Islet of Langerhans (tissue), 1 donor: ENCODE measurements at regions not wholly inside any gene's neighbourhood (a gene's known extent, or its start where the extent isn't known, plus 50 kb on each side); places are given as distances from the start of the nearest gene placed in this dataset.
A peak's percentile ranks its signal among the peaks of the same experiment; 100 is the strongest.
"Not testable (repeated sequence)": the region's sequence is repeated elsewhere in the genome, so short reads cannot be mapped to it uniquely, and the experiment has no call there.

Experiments
- FAIRE-seq: peaks from one replicate; lab custom pipeline; 2011; peaks lifted over from hg19 to GRCh38; lab: Jason Lieb, UNC

DNA sequence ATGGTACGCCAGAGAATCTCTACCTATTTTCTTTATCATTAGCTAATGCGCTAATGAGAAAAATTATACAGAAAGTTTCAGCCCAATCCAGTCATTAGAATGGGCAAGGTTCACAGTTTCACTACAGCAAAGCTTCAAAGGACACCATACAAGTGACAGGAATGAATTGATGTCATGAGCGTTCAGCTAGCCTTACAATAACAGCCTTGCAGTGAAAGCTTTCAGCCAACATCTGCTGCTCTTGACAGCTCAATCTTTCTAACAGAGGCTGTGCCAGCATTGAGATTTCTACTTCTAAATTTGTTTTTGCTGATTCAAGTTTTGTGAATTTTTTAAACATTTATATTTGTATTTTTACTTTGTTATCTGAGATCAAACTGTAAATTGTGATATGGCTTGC lies 302.4 kb upstream of the FAM174A start:
- FAIRE-seq: no peak

DNA sequence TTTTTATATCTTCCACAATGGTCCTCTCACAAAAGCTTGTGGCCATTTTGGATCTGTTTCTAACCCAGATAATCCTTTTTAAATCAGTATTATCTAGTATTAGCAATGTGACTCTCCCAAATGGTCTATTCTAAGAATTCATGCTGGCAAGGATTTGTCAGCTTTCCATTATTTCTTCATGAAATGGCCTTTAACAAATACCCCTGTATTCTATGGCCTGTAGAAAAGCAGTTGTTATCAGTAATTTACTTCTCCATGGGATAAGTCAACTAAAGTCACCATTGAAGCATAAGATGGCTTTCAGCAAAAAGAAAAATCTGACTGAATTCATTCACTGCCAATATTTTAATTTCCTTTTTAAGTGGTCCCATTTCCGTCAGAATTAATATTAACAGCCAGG lies 346.4 kb upstream of the FAM174A start:
- no peak for FAIRE-seq

DNA sequence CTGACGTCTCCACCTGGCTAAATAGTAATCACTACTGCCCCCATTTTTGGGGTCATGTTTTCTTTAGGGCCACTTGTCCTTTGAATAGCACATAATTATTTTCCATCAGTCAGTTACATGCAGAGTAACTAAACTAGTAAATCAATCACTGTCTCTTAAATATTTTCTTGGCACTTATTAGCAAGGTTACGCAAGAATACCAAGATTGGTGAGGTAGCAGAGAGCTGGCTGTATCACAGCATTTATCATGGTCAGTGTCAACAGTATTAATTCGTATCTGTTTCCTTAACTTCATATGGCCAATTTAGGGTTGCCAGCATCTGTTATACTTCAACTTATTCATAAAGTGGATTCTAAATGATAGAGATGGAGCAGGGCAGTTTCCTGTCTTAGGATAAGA lies 346.8 kb upstream of the FAM174A start:
- no peak for FAIRE-seq

DNA sequence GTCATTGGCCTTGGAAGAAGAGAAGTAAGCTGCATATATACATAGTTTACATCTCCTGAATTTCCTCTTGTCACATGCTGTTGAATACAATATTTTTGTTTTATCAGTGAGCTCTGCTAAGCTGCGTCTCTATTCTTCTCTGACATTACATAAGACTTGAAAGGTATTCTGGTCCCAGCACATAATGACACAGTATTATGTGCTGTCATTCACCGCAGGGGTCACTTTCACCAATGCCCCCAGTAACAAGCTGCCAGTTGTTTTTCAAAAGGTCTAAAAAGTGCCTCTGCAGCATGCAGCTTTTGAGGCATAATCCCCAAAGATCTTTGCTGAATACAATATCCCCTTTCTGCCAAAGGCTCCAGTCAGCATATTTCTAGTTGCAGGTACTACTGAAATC lies 349.0 kb upstream of the FAM174A start:
- FAIRE-seq: no peak

DNA sequence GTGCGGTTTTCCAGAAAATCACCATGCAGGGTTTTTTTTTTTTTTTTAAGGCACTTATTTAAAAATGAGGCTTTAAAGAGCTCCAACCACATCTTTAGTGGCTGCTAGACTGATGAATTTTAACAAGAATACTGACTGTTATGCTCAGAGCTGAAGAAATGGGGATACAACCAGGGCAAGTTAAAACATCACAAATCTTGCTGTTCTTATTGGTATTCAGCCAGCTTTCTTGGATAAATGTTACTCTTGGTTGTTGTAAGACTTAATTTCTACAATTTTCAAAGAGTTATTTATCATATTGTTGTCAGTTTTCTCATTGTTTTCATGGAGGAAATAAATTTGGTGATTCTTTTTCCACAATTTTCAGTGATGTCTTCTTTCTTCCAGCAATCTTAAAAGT lies 352.8 kb upstream of the FAM174A start:
- no peak for FAIRE-seq

DNA sequence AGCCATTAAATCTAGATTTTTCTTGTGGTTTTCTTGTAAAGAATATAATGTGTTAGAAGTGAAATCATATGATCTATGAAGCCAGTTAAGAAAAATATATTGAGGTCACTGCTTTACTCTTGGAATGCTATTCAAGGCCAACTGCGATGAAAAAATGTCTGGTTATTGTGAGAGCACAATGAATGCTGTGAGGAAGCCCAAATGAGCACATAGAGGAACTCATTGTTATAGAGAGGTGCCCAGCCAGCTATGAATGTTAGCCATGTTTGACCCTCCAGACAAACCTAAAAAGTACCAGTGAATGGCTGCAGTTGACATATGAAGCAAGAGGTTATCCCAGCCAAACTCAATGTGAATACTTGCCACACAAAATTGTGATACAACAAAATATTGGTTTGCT lies 359.8 kb upstream of the FAM174A start:
- FAIRE-seq: no peak

DNA sequence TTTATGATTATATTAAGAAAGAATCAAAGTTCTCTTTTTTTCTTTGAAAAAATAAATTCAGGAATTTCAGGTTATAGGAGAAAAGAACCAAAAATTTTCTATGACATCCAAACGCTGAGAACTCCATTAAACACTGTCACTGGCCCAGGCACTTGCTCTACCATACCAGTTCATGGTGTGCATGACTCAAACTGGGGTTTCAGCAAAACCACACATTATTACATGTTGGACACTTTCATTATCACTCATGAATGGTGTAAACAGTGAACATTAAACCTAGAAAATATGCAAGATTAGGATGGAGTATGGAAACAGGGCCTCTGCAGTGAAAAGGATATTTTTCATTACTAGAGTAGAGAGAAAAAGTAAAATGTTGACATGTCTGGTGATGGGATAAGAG lies 369.9 kb upstream of the FAM174A start:
- FAIRE-seq: no peak

DNA sequence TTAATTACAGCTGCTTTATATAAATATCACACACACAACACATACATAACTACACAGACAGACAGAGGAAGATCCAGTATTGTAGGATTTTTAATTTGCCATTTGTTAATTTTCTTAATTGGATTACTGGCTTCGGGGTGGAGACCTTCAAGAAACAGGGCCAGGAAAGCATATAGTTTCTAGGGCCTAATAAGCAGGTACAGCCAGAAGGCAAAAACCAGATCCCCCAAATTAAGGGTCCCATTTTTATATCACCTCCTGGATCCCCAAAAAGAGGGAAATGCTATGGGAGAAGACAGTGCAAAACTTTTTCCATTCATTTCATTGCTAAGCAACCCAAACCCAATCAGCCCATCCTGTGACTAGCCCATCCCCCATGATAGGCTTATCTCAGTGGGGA lies 373.3 kb upstream of the FAM174A start:
- no peak for FAIRE-seq

DNA sequence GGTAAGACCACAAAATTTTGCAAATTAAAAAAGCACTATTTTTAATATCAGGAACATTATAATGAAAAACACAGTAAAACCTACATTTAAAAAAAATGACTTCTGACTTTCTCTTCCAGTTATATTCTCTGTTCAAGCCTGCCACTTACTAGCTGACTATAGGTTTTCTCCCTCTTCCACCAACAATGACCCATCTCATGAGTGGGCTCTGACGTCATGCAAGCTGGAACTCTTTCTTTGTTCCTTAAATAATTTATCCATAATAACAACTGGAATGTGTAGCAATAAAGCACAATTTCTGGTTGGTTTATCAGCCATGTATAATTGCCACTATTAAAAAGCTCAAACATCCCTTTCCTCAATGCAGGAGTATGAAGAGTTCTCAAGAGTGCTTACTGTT lies 378.1 kb upstream of the FAM174A start:
- no peak for FAIRE-seq

DNA sequence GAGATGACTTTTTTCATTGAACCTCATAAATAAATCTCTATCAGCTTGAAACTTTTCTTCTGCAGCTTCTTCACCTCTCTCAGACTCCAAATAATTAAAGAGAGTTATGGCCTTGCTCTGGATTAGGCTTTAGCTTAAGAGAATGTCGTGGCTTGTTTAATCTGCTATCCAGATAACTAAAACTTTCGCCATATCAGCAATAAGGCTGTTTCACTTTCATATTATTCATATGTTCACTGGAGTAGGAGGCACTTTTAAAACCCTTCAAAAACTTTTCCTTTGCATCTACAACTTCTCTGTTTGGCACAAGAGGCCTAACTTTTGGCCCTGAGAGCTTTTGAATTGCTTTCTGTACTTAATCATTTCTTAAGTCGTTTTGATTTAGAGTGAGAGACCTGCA lies 386.9 kb upstream of the FAM174A start:
- FAIRE-seq: no peak

DNA sequence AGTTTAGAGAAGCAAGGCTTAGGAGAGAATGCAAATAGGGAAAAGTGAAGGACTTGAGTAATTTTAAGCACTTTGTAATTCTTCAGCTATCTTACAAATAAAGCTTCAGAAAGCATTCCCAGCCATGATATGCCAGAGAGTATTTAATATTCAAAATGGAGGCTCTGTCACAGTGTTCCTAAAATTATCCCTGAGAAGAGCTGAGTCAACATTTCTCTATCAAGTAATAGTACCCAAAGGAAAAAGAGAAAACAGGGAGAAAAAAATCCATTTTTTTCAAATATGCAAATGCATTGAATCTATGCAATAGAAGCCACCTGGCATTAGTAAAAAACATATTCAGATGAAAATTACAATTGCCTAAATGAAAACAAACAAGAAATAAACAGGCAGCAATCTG lies 392.6 kb upstream of the FAM174A start:
- FAIRE-seq: no peak

DNA sequence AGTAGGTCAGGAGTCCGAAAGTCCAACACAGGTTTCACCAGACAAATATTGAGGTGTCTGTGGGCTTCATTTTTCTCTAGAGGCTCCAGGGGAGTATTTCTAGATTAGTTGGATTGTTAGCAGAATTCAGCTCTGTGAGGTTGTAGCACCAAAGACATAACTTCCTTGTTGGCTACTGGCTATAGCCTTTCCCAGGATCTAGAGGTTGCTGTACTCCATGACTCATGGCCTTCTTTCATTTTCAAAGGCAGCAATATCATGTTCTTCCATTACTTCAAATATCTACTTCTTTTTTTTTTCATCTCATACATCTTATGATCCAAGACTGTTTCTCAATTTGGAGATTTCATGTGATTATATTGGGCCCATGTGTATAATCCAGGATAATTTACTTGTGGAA lies 404.0 kb upstream of the FAM174A start:
- FAIRE-seq: no peak

DNA sequence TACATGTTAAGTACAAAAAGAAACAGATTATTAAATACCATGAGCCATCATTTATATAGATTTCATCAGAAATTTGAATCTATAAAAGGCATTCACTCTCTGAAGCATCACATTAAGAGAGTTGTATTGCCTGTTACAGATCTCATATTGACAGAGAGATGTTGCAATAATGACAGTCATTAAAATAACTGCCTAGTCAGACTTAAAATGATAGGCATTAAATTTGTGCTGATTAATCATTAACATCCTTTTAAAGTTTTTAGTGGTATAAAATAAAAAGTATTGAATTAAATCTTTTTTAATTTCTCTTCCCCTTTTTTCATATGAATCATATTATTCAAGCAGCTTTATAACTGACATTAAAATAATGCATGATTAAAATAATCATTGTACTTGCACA lies 404.9 kb upstream of the FAM174A start:
- no peak for FAIRE-seq

DNA sequence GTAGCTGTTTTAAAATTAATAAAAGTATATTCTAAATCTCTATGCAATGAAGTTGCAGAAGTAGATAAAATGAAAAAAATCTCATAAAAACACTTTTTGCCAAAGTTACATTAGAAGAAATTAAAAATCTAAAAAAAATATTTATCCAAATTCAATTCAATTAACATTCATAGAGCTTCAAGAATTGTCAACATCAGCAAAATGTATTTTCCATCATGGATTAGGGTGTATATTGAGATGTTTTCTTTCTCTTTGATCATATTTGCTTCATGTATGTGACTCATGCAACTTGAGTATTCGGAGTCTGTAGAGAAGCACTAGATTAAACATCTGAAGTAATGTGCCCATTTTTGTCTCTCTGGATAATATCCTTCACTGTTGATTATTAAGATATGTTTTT lies 415.3 kb upstream of the FAM174A start:
- no peak for FAIRE-seq

DNA sequence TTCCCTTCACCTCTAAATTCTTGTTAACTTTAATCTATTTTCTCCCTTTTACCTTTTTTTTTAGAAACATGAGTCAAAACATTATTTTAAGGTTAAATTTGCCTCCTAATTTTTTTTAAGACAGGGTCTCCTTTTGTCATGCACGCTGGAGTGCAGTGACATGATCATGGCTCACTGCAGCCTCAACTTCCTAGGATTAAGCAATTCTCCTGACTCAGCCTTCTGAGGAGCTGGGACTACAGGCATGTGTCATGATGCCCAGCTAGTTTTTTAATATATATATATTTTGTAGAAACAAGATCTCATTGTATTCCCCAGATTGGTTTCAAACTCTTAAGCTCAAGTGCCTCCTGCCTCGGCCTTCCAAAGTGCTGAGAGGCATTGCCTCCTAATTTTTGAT lies 424.7 kb upstream of the FAM174A start:
- no peak for FAIRE-seq

DNA sequence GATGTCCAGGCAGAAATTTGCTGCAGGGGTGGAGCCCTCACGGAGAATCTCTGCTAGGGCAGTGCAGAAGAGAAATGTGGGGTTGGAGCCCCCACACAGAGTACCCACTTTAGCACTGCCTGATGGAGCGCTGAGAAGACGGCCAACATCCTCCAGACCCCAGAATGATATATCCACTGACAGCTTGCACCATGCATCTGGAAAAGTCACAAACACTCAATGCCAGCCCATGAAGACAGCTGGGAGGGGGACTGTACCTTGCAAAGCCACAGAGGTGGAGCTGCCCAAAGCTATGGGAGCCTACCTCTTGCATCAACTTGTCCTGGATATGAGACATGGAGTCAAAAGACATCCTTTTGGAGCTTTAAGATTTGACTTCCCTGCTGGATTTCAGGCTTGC lies 426.3 kb upstream of the FAM174A start:
- FAIRE-seq: no peak

DNA sequence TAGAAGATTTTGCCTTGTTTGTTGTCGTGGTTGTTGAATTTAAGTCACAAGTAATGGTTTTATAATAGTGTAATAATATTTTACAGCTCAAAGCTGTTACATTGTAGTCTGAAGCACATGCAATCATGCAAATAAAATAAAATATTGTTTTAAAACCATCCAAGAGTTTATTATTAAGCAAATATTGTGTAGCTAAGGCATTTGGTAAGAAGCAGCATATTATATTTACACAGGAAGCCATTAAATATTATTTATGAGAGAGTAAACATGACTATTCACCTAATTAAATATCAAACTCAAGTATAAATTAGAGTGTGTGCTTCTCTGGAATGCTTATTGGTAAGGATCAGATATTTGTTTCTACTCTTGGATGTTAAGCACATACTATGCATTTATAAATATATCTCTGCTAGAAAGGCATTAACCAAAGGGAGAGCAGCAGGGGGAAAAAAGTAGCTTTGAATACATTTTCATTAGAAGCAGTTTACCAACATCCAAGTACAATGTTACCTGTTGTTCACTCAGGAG lies 431.5 kb upstream of the FAM174A start:
- peak; percentile 94 for FAIRE-seq

DNA sequence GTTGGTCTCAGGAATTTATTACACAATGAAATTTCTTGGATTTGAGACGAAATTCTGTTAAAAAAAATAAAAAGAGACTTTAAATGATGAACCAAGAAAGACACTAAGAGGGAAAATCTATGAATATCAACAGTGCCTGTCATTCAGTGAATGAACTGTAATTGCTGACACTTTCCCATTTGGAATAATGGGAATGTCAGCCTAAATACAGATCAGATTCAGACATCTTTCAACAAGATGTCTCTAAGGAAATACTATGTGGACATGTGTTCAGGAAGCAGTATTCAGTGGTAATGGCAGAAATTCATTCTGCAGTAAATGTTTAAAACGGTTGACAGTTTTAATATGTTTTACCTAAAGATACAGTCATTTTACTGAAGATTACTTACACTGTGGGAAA lies 433.7 kb upstream of the FAM174A start:
- FAIRE-seq: peak; percentile 74

DNA sequence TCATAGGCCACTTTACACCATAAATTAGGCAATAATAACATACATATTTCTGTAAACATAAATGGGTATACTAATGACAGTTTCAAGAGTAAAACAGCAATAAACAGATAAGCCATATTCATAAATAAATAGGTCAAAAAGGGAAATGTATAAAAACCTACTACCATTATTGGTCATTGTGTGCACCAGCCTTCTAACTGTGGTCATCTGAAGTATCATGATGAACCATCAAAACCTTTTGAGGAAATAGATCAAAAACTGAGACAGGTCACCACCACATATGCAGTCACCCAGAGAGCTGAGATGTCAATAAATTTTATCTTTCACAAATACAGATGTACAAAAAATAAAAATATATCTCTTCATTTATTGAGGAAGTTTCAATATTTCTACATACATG lies 438.8 kb upstream of the FAM174A start:
- not testable (repeated sequence) for FAIRE-seq

DNA sequence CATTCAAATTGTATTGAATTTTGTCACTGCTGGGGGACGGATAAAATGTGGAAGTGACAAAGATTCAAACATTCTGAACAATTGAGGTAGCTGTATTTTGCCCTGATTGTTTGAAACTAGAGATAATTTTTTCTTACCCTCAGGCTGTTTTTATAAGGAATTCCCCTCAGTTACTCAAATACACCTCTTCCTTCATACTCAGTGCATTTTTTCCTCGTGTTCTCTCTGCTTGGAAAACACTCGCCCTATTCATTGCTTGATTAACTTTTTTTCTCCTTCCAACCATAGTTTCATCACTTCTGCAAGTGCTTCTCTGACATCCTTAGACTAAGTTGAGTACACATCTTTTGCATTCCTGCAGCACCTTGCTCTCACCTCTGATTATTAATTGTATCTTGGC lies 454.5 kb upstream of the FAM174A start:
- FAIRE-seq: not testable (repeated sequence)

DNA sequence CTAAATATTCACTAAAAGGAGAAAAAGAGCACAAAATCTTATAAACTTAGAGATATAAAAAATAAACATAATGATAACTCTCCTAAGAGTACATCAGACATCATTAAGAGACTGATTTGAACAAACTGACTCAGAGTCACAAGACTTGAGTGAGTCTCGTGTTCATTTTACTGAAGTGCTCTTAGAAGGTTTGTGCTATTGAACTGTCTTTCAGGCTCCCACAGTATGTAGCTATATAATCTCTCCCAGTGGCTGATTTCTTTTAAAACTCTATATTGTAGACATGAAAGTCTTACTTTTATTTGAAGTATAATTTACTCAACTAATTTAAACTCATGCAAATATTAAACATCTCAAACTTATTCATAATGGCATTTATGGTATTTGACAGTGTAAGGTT lies 456.0 kb upstream of the FAM174A start:
- FAIRE-seq: not testable (repeated sequence)

DNA sequence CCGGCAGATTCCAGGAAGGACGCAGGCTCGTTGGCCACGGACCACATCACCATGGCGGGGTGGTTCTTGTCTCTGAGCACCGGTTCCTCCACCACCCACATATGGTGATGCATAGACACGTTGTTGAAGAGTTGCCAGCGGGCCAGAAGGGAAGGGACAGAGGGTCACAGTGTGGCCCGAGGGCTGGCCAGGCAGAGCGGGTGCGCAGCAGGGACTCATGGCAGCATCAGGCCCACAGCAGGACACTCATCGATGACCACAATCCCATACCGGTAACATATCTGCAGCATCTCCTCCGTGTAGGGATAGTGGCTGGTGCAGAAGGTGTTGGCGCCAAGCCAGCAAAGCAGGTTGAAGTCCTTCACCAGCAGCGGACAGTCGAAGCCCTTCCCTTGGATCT lies 469.2 kb upstream of the FAM174A start:
- not testable (repeated sequence) for FAIRE-seq

DNA sequence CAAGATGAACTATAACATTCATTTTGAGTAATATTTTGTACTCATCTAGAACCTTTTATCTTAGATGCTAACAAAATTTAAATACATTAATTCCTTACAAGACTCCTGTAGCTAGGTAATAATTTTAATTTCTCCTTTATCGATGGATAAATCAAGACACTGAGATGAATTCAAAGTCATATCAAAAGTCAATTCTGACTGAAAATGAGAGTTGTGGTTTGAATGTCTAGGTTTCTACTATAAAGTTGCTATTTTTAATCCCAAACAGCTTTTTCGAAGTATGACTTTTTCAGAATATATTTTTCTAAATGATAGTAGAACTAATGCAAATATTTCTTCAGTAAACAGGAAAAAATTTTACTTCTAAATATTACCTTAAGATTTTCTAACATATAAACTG lies 491.7 kb upstream of the FAM174A start:
- no peak for FAIRE-seq

DNA sequence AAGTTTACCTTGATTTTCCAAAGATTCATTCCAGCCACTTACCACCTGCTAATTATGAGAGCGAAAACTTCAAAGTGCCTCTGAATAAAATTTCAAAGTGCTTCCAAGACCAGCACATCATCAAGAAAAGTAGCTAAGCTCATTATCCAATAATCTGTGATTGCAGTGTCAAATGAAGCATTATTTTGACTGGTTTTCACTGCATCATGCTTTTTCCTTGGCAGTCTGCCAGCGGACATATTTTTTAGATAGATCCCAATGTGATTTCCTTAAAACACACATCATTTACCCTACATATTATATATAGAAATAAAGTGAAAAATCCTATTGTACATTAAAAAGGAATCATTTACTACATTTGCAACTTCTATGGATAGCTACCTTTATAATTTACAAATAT lies 508.6 kb upstream of the FAM174A start:
- FAIRE-seq: no peak

DNA sequence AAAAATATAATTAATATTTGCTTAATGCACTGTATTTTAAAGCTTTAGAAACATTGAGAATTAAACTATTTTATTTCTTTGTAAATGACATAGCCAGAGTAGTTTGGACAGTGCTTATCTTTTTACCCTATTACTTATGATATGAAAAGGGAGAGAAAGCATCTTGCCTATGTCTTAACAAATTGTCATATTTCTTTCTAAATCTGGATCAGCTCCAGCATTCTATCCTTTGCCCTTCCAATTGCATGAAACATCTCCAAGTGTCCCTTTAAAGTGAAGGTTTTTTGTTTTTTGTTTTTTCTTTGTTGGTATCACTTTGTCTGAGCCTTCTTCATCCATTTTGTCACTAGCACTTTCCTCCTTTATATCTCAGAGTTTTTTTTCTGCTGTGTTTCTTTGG lies 511.6 kb upstream of the FAM174A start:
- no peak for FAIRE-seq
